ENCODE measurements at regions not wholly inside any gene's neighbourhood (a gene's known extent, or its start where the extent isn't known, plus 50 kb on each side); places are given as distances from the start of the nearest gene placed in this dataset.

GRCh38 chr18:77329651-77330050 lies 80.0 kb downstream of the GALR1 start:
- no peak overlapping the region for H3K4me3 ChIP-seq
- no peak for DNase-seq
- H3K9me3 ChIP-seq: no peaks in the 10 kb centered on the region
- intact Hi-C loops (cut with DNase I; ENCODE audit: low total_unique reads): no loop called here
- H3K36me3 ChIP-seq: no peaks in the 10 kb centered on the region
- TF ChIP-seq CTCF (IDR thresholded peaks at IDR 0.05) (no peak), POLR2AphosphoS5 (IDR thresholded peaks at IDR 0.05) (no peak), EP300 (IDR thresholded peaks at IDR 0.05) (no peak), POLR2A (IDR thresholded peaks at IDR 0.05) (no peak)
- H3K4me1 ChIP-seq: no peaks in the 10 kb centered on the region
- H3K27ac ChIP-seq: no peak overlapping the region
- H3K27me3 ChIP-seq: no peaks in the 10 kb centered on the region
- WGBS, 5 donors: 50 to 70% (median 65%) methylated on average over 3 of the region's 3 CpGs

DNA sequence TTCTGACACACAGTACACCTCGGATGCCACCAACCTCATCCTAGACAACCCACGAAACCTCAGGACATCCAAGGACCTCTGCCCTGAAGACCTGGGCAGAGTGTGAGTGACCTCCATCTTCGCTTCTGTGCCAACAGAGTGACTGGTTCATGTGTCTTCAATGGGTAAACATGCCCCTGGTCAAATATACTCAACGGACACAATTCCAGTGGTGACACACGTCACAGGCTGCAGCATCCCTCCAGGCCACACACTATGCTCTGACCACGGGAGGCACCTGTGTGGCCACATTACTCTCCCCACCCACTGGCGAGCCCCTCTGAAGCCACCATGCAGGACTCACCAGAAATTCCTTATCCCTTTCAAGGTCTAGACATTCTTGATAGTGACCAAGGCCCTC lies 85.2 kb downstream of the GALR1 start:
- 58 to 83% (median 73%) methylated on average over 4 to 7 of the region's 7 CpGs for WGBS, 5 donors
- peaks cover 0 to 33% (median 2%) of the 10 kb centered on the region in 3 donors for H3K27me3 ChIP-seq
- no peak overlapping the region for H3K27ac ChIP-seq
- no peaks in the 10 kb centered on the region for H3K9me3 ChIP-seq
- no peak overlapping the region for H3K4me3 ChIP-seq
- DNase-seq: no peak
- no peaks in the 10 kb centered on the region for H3K4me1 ChIP-seq
- TF ChIP-seq POLR2A (IDR thresholded peaks at IDR 0.05) (no peak), CTCF (IDR thresholded peaks at IDR 0.05) (no peak), POLR2AphosphoS5 (IDR thresholded peaks at IDR 0.05) (no peak), EP300 (IDR thresholded peaks at IDR 0.05) (no peak)
- H3K36me3 ChIP-seq: no peaks in the 10 kb centered on the region
- intact Hi-C loops (cut with DNase I; ENCODE audit: low total_unique reads): no loop called here

- Histone ChIP-seq H3K27ac (no peak overlapping the region), H3K9me3 (no peaks in the 10 kb centered on the region), H3K27me3 (peaks cover 0 to 45% (median 4%) of the 10 kb centered on the region in 3 donors), H3K4me1 (no peaks in the 10 kb centered on the region), H3K4me3 (no peak overlapping the region), H3K36me3 (no peaks in the 10 kb centered on the region)
- 64 to 70% (median 65%) methylated on average over 7 of the region's 7 CpGs for WGBS, 5 donors
- intact Hi-C loops (cut with DNase I; ENCODE audit: low total_unique reads): no loop called here
- DNase-seq: no peak
- no peak for TF ChIP-seq EP300 (IDR thresholded peaks at IDR 0.05)
- TF ChIP-seq CTCF (IDR thresholded peaks at IDR 0.05): no peak
- no peak for TF ChIP-seq POLR2AphosphoS5 (IDR thresholded peaks at IDR 0.05)
- no peak for TF ChIP-seq POLR2A (IDR thresholded peaks at IDR 0.05)
These were observed 88.0 kb downstream of the GALR1 start for GRCh38 chr18:77337604-77338003.

GRCh38 chr18:77339093-77339492 lies 89.4 kb downstream of the GALR1 start:
- TF ChIP-seq POLR2A (IDR thresholded peaks at IDR 0.05) (no peak), EP300 (IDR thresholded peaks at IDR 0.05) (no peak), POLR2AphosphoS5 (IDR thresholded peaks at IDR 0.05) (no peak), CTCF (IDR thresholded peaks at IDR 0.05) (no peak)
- intact Hi-C loops (cut with DNase I; ENCODE audit: low total_unique reads): no loop called here
- no peak for DNase-seq
- Histone ChIP-seq H3K4me1 (no peaks in the 10 kb centered on the region), H3K9me3 (no peaks in the 10 kb centered on the region), H3K27ac (no peak overlapping the region), H3K27me3 (peaks cover 0 to 45% (median 4%) of the 10 kb centered on the region in 3 donors), H3K4me3 (no peak overlapping the region), H3K36me3 (no peaks in the 10 kb centered on the region)
- 46 to 61% (median 53%) methylated on average over 6 of the region's 6 CpGs for WGBS, 5 donors
